HCT116 (cell line): ENCODE measurements at regions not wholly inside any gene's neighbourhood (a gene's known extent, or its start where the extent isn't known, plus 50 kb on each side); places are given as distances from the start of the nearest gene placed in this dataset.
"Not testable (repeated sequence)": the region's sequence is repeated elsewhere in the genome, so short reads cannot be mapped to it uniquely, and the experiment has no call there.

Source experiments
- ATAC-seq: fragments of 200-7000 bp; cut with Tn5 transposase; 2 replicates; pipeline ENCODE4 v1.9.1; 2020; ENCODE audit warnings: mild to moderate bottlenecking, moderate library complexity
- BruUV-seq: library from RNA; stranded (reverse); fragments of 400-500 nt; replicated peaks from 2 replicates; lab custom pipeline; 2021; lab: Mats Ljungman, UMichigan
- CTCF ChIA-PET: fragments of 300-600 bp; sonication (Branson Sonifier 250); formaldehyde crosslinking; loops from one replicate; lab custom pipeline; 2021; ENCODE audit warnings: antibody characterized with exemption; lab: Charles Lee
- POLR2A ChIA-PET: fragments of 300-600, 350-600 bp; sonication (Branson Sonifier 250); formaldehyde crosslinking; loops from one replicate; lab custom pipeline; 2021; ENCODE audit warnings: antibody characterized with exemption; lab: Charles Lee
- RAD21 ChIA-PET, 2 experiments: fragments of 300-600 bp; sonication (Branson Sonifier 250); formaldehyde crosslinking; loops; one replicate each; lab custom pipeline; 2023; ENCODE audit warnings: low total read pairs in 2 of 2; ENCODE audit not compliant: uncharacterized antibody in 2 of 2, unreplicated experiment in 2 of 2, low non-redundant PET in 1 of 2; lab: Charles Lee
- DNase-seq: peaks from one replicate; pipeline ENCODE4 v3.0.0-alpha.2; 2010; ENCODE audit warnings: low read depth, low spot score
- H2AFZ ChIP-seq: fragments of 200-600 bp; shearing (Covaris generic), sonication (generic); 2 replicates; pipeline ENCODE4 v1.6.1; 2017; ENCODE audit warnings: low read depth, mixed run types, mixed read lengths, antibody characterized with exemption, low read length; ENCODE audit not compliant: poor library complexity, severe bottlenecking
- H3K27ac ChIP-seq: 2 replicates; pipeline ENCODE4 v1.5.1; 2012; ENCODE audit warnings: low read depth, low read length
- H3K27me3 ChIP-seq: fragments of 200-600 bp; sonication (generic); 2 replicates; pipeline ENCODE4 v1.6.1; 2016; ENCODE audit warnings: mixed run types, low read length, mixed read lengths; ENCODE audit not compliant: insufficient read depth
- H3K36me3 ChIP-seq, 2 experiments: fragments of 200-500 bp in 1 of 2; fragments of 200-600 bp in 1 of 2; sonication (Bioruptor generic) in 1 of 2; sonication (generic) in 1 of 2; 2 replicates each; pipeline versions ENCODE4 v1.5.1 to v1.6.1; 2014 to 2016; ENCODE audit warnings: low read length in 2 of 2, inconsistent platforms in 1 of 2, mixed read lengths in 1 of 2, mixed run types in 1 of 2; ENCODE audit not compliant: insufficient read depth in 2 of 2, control insufficient read depth in 1 of 2
- H3K4me1 ChIP-seq, 2 experiments: fragments of 200-600 bp in 1 of 2; sonication (generic) in 1 of 2; 2 replicates each; pipeline versions ENCODE4 v1.5.1 to v1.6.1; 2012 to 2017; ENCODE audit warnings: low read length in 2 of 2, inconsistent platforms in 1 of 2, mild to moderate bottlenecking in 1 of 2, mixed read lengths in 1 of 2, mixed run types in 1 of 2, moderate library complexity in 1 of 2; ENCODE audit not compliant: insufficient read depth in 2 of 2, control insufficient read depth in 1 of 2
- H3K4me2 ChIP-seq: fragments of 200-600 bp; sonication (generic); 2 replicates; pipeline ENCODE4 v1.6.1; 2017; ENCODE audit warnings: mixed run types, low read length, mixed read lengths
- H3K4me3 ChIP-seq, 2 experiments: fragments of 200-600 bp in 1 of 2; sonication (generic) in 1 of 2; replicated peaks in 1 of 2; 2 replicates each; pipeline ENCODE4 v1.5.1; 2011 to 2016; ENCODE audit warnings: low read length in 2 of 2, control low read depth in 1 of 2, low read depth in 1 of 2, mild to moderate bottlenecking in 1 of 2, mixed read lengths in 1 of 2, mixed run types in 1 of 2
- H3K79me2 ChIP-seq: fragments of 200-600 bp; sonication (generic); 2 replicates; pipeline ENCODE4 v1.6.1; 2017; ENCODE audit warnings: mild to moderate bottlenecking, mixed run types, low read length, moderate library complexity, mixed read lengths; ENCODE audit not compliant: insufficient read depth
- H3K9ac ChIP-seq: fragments of 200-600 bp; sonication (generic); 2 replicates; pipeline ENCODE4 v1.6.1; 2016; ENCODE audit warnings: low read length, mixed read lengths
- H3K9me2 ChIP-seq: fragments of 200-600 bp; sonication (generic), shearing (Covaris generic); 2 replicates; pipeline ENCODE4 v1.6.1; 2017; ENCODE audit warnings: mixed run types, mild to moderate bottlenecking, moderate library complexity; ENCODE audit not compliant: insufficient read depth
- H3K9me3 ChIP-seq, 2 experiments: fragments of 200-500 bp in 1 of 2; fragments of 200-600 bp in 1 of 2; sonication (Bioruptor generic) in 1 of 2; sonication (generic) in 1 of 2; 2 replicates each; pipeline ENCODE4 v1.6.1; 2014 to 2017; ENCODE audit warnings: low read length in 2 of 2, mixed read lengths in 2 of 2, inconsistent platforms in 1 of 2, low read depth in 1 of 2, mild to moderate bottlenecking in 1 of 2, mixed run types in 1 of 2, moderate library complexity in 1 of 2; ENCODE audit not compliant: control insufficient read depth in 1 of 2, insufficient read depth in 1 of 2
- H4K20me1 ChIP-seq: fragments of 200-600 bp; sonication (generic), shearing (Covaris generic); 2 replicates; pipeline ENCODE4 v1.6.1; 2017; ENCODE audit warnings: mixed run types, mild to moderate bottlenecking, moderate library complexity; ENCODE audit not compliant: insufficient read depth
- CBX3 ChIP-seq: IDR thresholded peaks from 2 replicates; pipeline ENCODE4 v1.6.1; 2012; ENCODE audit warnings: low read depth
- CEBPB ChIP-seq: IDR thresholded peaks from 2 replicates; pipeline ENCODE4 v1.6.1; 2012; ENCODE audit warnings: low read depth
- EGR1 ChIP-seq: IDR thresholded peaks from 2 replicates; pipeline ENCODE4 v1.6.1; 2012; ENCODE audit warnings: low read depth
- FOSL1 ChIP-seq: IDR thresholded peaks from 2 replicates; pipeline ENCODE4 v1.6.1; 2012; ENCODE audit warnings: low read depth
- POLR2AphosphoS5 ChIP-seq: IDR thresholded peaks from 2 replicates; pipeline ENCODE4 v1.6.1; 2011; ENCODE audit warnings: mild to moderate bottlenecking, low read depth, low read length, moderate library complexity
- RAD21 ChIP-seq: IDR thresholded peaks from 2 replicates; pipeline ENCODE4 v1.6.1; 2012; ENCODE audit warnings: low read depth, mild to moderate bottlenecking
- REST ChIP-seq: IDR thresholded peaks from 2 replicates; pipeline ENCODE4 v1.6.1; 2012; ENCODE audit warnings: low read depth
- SP1 ChIP-seq: IDR thresholded peaks from 2 replicates; pipeline ENCODE4 v1.6.1; 2012; ENCODE audit warnings: low read depth
- SRF ChIP-seq: IDR thresholded peaks from 2 replicates; pipeline ENCODE4 v1.6.1; 2012; ENCODE audit warnings: low read depth
- TCF7L2 ChIP-seq: IDR thresholded peaks from 2 replicates; pipeline ENCODE4 v1.7.0; 2011; ENCODE audit warnings: borderline replicate concordance, inconsistent platforms; ENCODE audit not compliant: insufficient read depth, insufficient read length; ENCODE audit errors: extremely low read depth
- YY1 ChIP-seq: IDR thresholded peaks from 2 replicates; pipeline ENCODE4 v1.6.1; 2011; ENCODE audit warnings: low read length, low read depth, moderate library complexity, mild to moderate bottlenecking; ENCODE audit not compliant: insufficient replicate concordance; ENCODE audit errors: extremely low read depth
- intact Hi-C: fragments of 100-400 bp; cut with micrococcal nuclease; formaldehyde crosslinking; loops from 2 replicates; pipeline ENCODE4 v1.10.0; 2022
- TF ChIP-seq, protein P1 (sequence below), 3 experiments: fragments of 200-600 bp in 1 of 3; sonication (generic) in 1 of 3; IDR thresholded peaks in 2 of 3; conservative IDR thresholded peaks in 1 of 3; 2 replicates each; pipeline ENCODE4 v1.5.1; 2012 to 2017; ENCODE audit warnings: low read depth in 2 of 3, low read length in 2 of 3, antibody characterized with exemption in 1 of 3, borderline replicate concordance in 1 of 3, control low read depth in 1 of 3, mild to moderate bottlenecking in 1 of 3, mixed read lengths in 1 of 3, mixed run types in 1 of 3, moderate library complexity in 1 of 3; ENCODE audit not compliant: insufficient read depth in 1 of 3
- TF ChIP-seq, protein P2 (sequence below): IDR thresholded peaks from 2 replicates; pipeline ENCODE4 v1.6.1; 2011; ENCODE audit warnings: mild to moderate bottlenecking, low read length, moderate library complexity; ENCODE audit not compliant: insufficient replicate concordance; ENCODE audit errors: extremely low read depth

DNA sequence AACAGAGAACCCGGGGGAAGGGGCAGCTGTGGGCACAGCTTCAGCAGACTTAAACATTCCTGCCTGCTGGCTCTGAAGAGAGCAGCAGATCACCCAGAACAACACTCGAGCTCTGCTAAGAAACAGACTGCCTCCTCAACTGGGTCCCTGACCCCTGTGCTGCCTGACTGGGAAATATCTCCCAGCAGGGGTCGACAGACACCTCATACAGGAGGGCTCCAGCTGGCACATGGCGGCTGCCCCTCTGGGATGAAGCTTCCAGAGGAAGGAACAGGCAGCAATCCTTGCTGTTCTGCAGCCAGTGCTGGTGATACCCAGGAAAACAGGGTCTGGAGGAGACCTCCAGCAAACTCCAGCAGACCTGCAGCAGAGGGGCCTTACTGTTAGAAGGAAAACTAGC is 234.5 kb downstream of the TACR3 start:
- intact Hi-C loops, H3K27me3 ChIP-seq, H3K36me3 ChIP-seq, H3K9me2 ChIP-seq, CTCF ChIA-PET, RAD21 ChIA-PET, H2AFZ ChIP-seq, ATAC-seq, DNase-seq, H3K4me1 ChIP-seq, H4K20me1 ChIP-seq, H3K9me3 ChIP-seq, POLR2A ChIA-PET, H3K27ac ChIP-seq, BruUV-seq, H3K4me2 ChIP-seq, H3K4me3 ChIP-seq, H3K79me2 ChIP-seq, H3K9ac ChIP-seq: not testable (repeated sequence)
- peak; percentile 50 for TF ChIP-seq RAD21
- TF ChIP-seq, protein P1, sequence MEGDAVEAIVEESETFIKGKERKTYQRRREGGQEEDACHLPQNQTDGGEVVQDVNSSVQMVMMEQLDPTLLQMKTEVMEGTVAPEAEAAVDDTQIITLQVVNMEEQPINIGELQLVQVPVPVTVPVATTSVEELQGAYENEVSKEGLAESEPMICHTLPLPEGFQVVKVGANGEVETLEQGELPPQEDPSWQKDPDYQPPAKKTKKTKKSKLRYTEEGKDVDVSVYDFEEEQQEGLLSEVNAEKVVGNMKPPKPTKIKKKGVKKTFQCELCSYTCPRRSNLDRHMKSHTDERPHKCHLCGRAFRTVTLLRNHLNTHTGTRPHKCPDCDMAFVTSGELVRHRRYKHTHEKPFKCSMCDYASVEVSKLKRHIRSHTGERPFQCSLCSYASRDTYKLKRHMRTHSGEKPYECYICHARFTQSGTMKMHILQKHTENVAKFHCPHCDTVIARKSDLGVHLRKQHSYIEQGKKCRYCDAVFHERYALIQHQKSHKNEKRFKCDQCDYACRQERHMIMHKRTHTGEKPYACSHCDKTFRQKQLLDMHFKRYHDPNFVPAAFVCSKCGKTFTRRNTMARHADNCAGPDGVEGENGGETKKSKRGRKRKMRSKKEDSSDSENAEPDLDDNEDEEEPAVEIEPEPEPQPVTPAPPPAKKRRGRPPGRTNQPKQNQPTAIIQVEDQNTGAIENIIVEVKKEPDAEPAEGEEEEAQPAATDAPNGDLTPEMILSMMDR (IDR thresholded peaks at IDR 0.05 in 2 of 3, conservative IDR thresholded peaks at IDR 0.05 in 1 of 3; ENCODE audit: borderline replicate concordance in 1 of 3, insufficient read depth in 1 of 3, low read depth in 2 of 3, low read length in 2 of 3) = 0 out of 6 replicates have a peak, but pooled peaks of 1 of the 3 experiments have one; percentile 14

DNA sequence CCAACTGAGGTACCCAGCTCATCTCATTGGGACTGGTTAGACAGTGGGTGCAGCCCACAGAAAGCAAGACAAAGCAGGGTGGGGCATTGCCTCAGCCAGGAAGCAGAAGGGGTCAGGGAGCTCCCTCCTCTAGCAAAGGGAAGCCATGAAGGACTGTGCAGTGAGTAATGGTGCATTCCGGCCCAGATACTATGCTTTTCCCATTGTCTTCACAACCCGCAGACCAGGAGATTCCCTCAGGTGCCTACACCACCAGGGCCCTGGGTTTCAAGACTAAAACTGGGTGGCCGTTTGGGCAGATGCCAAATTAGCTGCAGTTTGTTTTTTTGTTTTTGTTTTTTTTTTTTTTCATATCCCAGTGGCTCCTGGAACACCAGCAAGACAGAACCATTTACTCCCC is 235.3 kb downstream of the TACR3 start:
- no peak overlapping the region for H3K27ac ChIP-seq
- H3K4me2 ChIP-seq = no peak overlapping the region
- intact Hi-C loops = no loop called here
- H2AFZ ChIP-seq = no peak overlapping the region
- no peaks in the 10 kb centered on the region for H3K27me3 ChIP-seq
- H3K4me3 ChIP-seq = no peak overlapping the region
- no peaks in the 10 kb centered on the region for H3K9me3 ChIP-seq
- H3K4me1 ChIP-seq = no peaks in the 10 kb centered on the region
- POLR2A ChIA-PET = no interaction called here
- no peak for DNase-seq
- RAD21 ChIA-PET = no interaction called here
- no peaks in the 10 kb centered on the region for H3K79me2 ChIP-seq
- no peaks in the 10 kb centered on the region for H3K36me3 ChIP-seq
- H4K20me1 ChIP-seq = no peaks in the 10 kb centered on the region
- CTCF ChIA-PET = interaction anchor here (1.5 kb wide), 2 partner anchors 301 to 445 kb away, joined by 3 read pairs; no protein-coding TSS in a partner anchor
- no peak for ATAC-seq
- no peaks in the 10 kb centered on the region for H3K9me2 ChIP-seq
- no peak overlapping the region for H3K9ac ChIP-seq
- BruUV-seq = no TSS peak
- TF ChIP-seq TCF7L2 = no peak
- no peak for TF ChIP-seq EGR1
- TF ChIP-seq YY1 = no peak
- no peak for TF ChIP-seq CEBPB
- TF ChIP-seq FOSL1 = no peak
- no peak for TF ChIP-seq SRF
- no peak for TF ChIP-seq POLR2AphosphoS5
- TF ChIP-seq, protein P2, sequence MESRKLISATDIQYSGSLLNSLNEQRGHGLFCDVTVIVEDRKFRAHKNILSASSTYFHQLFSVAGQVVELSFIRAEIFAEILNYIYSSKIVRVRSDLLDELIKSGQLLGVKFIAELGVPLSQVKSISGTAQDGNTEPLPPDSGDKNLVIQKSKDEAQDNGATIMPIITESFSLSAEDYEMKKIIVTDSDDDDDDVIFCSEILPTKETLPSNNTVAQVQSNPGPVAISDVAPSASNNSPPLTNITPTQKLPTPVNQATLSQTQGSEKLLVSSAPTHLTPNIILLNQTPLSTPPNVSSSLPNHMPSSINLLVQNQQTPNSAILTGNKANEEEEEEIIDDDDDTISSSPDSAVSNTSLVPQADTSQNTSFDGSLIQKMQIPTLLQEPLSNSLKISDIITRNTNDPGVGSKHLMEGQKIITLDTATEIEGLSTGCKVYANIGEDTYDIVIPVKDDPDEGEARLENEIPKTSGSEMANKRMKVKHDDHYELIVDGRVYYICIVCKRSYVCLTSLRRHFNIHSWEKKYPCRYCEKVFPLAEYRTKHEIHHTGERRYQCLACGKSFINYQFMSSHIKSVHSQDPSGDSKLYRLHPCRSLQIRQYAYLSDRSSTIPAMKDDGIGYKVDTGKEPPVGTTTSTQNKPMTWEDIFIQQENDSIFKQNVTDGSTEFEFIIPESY = no peak
- no peak for TF ChIP-seq CBX3
- TF ChIP-seq REST = no peak
- no peak for TF ChIP-seq RAD21
- TF ChIP-seq SP1 = no peak
